NCI-H69 (cell line): ENCODE measurements at regions not wholly inside any gene's neighbourhood (a gene's known extent, or its start where the extent isn't known, plus 50 kb on each side); places are given as distances from the start of the nearest gene placed in this dataset.
A peak's percentile ranks its signal among the peaks of the same experiment; 100 is the strongest.
"Not testable (repeated sequence)": the region's sequence is repeated elsewhere in the genome, so short reads cannot be mapped to it uniquely, and the experiment has no call there.

Experiments
- DNase-seq: peaks from one replicate; lab custom pipeline; 2025; lab: John Stamatoyannopoulos, UW

DNA sequence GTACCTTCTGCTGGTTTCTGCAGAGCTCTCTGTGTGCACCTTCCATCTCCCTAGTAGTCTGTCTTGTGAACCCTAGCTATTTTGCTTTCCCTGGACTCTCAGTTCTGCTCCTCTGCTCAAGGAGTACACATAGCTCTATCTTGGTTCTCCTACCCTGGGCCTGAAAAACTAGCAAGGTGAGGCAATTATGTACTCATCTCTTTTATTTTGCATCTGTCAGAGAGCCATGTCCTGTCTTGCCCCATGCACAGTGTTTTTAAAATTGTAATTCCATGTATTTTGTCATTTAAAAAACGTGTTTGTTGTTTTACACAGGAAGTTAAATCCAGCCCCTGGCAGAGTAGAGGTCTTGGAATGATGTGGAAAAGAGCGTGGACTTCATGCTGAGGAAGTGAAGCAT is 684.9 kb upstream of the CPEB2 start:
- no peak for DNase-seq

DNA sequence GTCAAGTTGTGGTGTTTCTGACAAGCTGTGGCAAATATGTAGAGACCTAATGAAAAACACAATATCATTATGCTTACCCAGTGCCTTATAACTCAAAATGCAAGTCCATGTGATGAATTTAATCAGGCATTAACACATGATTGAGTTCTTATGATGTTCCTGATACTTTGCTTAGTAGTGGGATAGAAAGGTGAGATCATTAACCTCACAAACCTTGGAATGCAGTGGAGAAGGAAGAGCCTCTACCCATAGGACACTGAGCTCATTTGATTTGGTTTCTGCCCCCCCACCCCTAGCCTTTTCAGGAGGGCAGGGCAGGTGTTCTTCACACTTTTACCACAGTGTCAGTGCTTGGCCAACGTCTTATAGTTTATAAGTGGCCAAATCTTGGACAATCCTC is 683.6 kb upstream of the CPEB2 start:
- no peak for DNase-seq

DNA sequence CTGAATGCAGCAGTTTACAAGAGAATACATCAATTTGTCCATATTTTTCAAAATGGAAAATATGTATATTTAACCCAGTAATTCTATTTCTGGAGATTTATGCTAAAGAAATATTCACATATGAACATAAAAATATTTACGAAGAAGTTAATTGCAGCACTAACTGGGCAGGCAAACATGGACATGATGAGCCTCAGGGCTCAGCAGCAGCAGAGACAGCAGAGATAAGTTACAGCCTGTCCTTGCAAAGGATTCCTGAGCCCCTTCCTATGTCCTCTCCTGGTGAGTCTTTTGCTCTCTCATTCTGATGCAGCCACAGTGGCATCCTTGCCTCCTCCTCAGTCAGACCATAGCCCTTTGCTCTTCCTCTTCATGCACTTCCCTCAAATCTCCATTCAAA is 680.6 kb upstream of the CPEB2 start:
- no peak for DNase-seq

DNA sequence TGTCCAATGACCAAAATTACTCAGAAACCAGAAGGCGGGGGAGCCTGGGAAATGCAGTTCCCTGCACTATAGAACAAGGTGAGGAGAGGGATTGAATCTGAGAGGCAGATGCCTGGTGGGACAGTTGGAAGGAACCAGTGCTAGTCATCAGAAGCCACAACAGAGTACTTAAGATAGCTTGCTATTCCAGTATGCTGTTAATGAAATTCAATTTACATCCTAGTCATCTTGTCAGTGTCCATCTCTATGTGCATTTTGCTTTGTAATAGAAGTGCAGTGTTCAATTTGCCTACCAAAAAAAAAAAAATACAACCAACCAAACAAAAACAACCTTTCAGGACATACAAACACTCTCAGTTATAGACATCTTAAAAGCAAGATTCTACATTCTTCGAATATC is 679.1 kb upstream of the CPEB2 start:
- DNase-seq, result no peak

DNA sequence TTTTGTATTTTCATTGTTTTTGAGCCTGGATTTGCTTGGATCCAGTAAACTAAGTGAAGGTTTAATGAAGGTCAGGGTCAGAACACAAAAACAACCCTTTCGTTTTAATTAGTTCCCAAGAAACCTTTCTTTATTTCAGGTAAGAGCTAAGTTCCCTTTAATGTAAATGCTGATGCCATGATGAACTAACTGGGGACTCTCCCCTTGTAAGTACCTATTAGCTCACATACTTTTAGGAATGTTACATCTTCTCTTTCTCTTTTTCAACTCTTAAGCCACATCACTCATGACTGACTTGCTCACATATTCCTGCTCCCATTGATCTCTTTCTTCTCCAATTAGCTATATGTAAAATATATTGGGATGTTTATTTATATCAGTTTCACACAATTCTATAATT is 673.1 kb upstream of the CPEB2 start:
- DNase-seq, result no peak

DNA sequence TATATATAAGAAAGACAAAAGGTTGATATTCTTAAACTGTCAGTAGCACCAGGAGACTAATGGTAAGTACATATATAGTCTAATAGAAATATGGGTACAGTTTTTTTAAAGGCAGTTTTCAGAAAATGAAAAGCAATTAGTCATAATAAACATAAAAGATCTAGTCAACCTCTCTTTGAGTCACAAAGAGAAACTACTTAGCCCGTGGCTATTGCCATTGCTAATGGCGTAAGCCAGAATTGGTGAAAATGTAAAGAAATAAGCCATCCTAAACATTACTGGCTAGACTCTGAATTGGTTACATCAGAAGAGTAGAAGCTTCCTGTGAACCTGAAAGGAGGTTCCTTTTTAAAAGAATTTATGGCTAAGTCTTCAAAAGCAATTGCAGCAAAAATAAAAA is 668.7 kb upstream of the CPEB2 start:
- no peak for DNase-seq

DNA sequence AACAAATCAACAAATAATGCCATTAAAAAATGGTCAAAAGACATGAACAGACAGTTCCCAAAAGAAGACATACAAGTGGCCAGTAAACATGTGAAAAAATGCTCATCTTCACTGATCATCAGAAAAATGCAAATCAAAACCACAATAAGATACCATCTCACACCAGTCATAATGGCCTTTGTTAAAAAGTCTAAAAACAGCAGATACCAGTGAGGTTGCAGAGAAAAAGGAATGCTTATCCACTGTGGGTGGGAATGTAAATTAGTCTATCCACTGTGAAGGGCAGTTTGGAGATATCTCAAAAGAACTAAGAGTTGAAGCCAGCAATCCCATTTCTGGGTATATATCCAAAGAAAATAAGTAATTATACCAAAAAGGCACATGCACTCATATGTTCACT is 668.1 kb upstream of the CPEB2 start:
- no peak for DNase-seq

DNA sequence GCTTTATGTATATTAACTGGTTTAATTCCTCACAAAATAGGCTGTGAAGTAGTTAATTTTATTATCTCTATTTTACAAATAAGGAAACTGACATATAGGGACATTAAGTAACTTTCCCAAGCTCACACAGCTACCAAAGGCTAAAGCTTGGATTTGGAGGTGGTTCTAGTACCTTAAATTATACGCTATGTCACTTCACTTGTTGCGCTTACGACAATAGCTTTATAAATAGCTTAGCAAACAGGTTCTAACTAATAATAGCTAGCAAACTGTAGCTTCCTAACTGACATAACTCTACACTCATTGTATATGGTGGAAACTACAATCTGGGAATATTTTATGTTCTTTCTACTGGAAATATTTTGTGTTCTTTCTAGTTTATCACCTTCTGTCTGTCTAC is 666.4 kb upstream of the CPEB2 start:
- DNase-seq, result no peak

DNA sequence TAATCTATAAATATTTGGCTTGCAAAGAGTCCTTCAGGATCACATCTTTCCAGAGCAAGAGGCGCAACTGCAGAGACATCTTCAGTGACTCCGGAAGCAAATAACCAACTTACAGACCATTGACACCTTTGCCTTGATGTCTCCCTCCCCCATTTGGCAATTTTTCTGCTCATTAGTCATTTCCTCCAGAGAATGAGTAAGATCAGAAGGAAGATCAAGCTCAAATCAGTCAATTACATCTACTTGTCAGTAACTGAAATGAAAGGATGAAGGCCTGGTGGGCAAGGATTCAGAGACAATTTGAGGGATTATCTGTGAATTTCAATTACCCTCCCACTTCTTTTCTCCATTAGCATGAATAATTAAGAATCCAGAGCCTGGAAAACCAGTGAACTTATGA is 665.6 kb upstream of the CPEB2 start:
- no peak for DNase-seq

DNA sequence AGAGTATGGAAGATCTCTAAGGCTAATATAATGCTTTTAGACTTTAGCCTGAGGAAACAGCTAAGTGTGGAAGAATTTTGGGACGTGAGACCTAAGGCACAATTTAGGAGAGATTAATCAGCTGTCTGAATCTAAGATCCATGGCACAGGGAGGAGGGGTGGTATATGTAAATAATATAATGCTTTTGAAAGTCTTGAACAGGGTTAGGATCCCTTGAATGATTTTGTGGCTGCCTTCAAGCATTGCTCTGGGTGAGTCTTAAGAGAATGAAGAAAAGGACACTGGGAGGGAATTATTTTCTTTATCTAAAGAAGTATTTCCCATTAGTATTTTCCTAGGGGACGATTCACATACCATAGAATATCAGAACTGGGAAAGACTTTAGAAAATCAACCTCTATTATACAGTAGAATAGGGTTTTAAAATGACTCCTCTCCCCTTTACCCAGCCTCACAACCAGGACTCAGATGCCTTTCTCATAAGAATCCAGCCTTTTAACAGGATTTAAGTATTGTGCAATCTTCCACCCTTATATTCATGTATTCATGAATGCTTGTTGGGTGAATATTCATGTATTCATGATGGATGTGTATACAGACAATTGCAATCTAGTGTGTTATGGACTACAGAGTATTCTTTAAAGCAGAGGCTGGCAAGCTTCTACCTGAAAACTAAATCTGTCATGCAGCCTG is 664.2 kb upstream of the CPEB2 start:
- DNase-seq, result no peak

DNA sequence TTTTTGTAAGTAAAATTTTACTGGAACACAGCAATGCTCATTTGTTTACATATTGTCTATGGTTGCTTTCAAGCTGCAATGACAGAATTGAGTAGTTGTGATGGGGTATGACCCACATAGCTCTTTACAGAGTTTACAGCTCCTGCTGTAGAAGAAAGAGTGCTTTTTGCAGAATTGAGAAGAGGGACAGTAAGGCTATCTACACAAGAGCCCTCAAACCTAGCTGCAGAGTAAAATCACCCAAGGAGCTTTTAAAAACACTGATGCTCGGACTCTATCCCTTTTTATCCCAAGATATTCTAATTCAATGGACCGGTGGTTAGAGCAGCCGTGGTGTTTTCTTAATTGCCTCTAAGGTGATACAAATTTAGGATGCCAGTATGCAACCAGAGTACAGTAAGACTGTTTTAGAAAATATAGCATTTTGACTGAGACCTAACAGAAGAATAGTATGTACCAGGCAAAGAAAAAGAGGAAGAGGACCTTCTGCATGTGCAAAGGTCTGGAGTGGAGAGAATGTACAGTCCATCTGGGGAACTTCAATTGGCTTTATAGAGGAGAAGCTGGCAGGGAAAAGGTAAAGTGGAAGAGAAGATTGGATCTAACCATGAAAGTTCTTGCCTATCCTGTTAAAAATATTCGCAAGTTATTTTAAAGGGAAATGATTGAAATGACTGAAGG is 663.6 kb upstream of the CPEB2 start:
- DNase-seq, result no peak

DNA sequence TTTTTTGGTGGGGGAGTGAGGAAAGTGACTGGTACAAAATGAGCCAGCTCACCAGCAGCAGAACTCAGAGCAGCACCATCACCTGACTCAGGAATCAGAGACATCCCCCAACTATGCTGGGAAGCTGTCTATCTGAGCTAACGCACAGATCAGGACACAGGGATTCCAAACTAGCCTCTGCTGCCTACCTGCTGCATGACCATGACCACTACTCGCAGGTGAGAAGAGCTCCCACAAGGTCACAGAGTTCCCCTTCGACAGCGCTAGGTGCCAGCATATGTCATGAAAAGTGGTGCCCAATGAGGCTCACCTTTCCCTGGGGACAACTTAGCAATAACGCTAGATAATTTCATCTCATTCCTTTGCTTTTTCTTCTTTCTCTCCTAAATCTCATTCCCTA is 662.6 kb upstream of the CPEB2 start:
- no peak for DNase-seq

DNA sequence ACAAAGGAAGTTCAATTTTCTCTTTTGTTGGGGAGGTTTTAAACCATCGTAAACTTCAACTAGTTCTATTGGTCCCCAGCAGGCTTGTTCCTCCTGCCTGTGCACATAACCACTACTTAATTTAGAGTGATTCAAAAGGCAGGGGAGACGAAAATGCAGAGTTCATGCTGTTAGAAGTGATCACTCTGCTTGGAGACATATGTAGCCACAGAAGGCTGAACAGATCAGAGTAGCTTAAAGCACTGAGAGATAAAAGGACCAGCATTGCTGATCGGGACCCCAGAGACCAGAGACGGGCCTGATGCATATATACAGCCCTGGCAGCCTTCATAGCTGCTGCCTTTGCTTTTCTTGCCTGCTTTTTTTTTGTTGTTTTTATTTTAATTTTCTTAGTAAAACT is 662.0 kb upstream of the CPEB2 start:
- no peak for DNase-seq

DNA sequence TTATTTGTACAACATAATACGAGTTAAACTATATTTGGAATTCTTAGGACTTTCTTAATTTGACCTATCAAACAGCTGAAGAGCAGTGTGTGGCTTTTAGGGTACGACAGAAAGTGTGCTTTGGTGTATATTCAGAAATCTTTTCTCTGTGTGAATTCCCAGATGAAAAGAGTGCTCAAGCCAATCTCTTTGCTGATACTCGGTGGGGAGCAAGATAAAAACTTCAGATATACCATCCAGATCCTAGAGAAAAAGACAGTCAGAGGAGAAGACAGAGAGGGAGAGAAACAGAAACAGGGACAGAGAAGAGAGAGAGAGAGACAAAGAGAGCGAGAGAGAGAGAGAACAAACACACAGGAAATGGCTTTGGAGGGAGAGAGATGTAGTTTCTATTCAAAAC is 658.3 kb upstream of the CPEB2 start:
- DNase-seq, result no peak

DNA sequence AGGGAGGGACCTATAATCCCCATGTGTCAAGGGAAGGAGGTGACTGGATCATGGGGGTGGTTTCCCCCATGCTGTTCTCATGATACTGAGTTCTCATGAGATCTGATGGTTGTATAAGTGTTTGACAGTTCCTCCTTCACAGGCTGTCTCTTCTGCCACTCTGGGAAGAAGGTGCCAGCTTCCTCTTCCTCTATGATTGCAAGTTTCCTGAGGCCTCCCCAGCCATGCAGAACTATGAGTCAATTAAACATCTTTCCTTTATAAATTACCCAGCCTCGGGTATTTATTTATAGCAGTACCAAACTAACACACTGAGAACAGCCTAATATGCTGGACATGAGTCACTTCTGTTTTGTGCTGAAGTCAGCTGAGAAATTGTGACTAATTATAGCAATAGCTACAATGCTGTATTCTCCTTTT is 656.9 kb upstream of the CPEB2 start:
- no peak for DNase-seq

DNA sequence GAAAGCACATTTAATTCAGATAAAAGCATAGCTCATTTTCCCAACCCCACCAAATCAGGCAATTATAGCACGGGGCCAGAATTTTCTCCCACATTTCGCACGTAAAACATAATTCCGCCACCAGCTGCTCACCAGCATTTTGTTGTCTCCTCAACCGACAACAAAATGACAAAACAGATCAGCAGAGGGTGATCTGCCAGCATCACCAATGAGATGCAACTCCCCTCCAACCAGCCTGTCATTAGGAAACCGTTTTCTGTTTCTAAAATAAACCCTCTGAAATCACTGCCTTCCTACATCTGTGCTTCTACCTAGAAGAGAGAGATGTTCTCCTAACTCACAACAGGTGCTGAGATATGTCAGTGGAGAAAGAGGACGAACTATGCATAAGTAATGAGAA is 654.8 kb upstream of the CPEB2 start:
- DNase-seq, result no peak

DNA sequence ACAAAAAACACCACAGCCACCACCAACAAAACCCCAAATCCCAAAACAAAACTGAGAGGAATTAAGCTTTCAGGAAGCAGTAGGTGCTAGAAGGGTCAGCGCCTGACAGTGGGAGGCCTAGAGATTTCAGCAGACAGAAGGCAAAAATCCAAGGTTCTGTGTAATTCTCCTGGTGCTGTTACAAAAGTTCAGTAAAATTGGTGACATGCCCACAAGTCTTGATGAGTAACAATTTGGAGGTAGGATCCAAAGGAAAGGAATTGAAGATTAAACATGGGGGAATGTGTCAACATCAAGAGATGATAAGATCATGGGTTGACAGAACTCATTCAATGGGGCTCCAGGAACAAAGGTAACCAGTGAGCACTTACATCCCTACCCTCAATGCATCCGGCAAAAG is 653.8 kb upstream of the CPEB2 start:
- DNase-seq, result no peak

DNA sequence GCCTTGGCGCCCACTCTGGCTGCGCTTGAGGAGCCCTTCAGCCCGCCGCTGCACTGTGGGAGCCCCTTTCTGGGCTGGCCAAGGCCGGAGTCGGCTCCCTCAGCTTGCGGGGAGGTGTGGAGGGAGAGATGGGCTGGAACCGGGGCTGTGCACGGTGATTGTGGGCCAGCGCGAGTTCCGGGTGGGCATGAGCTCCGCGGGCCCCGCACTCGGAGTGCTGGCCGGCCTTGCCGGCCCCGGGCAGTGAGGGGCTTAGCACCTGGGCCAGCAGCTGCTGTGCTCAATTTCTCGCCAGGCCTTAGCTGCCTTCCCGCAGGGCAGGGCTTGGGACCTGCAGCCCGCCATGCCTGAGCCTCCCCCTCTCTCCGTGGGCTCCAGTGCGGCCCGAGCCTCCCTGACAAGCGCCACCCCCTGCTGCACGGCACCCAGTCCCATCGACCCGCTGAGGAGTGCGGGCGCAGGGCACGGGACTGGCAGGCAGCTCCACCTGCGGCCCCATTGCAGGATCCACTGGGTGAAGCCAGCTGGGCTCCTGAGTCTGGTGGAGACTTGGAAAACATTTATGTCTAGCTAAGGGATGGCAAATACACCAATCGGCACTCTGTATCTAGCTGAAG is 643.6 kb upstream of the CPEB2 start:
- DNase-seq, result not testable (repeated sequence)

DNA sequence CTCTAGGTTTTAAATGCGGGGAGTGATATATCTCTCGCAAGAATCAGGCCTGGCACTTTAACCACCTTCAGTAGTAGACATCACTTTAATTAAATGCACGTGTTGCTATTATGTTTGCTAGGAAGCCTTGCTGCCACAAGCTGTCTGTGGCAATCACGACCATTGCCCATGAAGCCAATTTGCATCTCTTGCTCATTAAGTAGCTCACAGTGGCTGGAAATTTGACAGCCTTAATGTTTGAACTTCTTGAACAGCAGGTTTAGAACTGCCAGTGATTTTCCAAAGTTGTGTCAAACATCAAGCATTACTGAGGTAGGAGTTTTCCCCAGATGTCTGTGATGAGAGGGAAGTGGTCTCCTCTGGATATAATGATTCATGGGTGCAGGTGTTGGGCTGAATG is 642.3 kb upstream of the CPEB2 start:
- DNase-seq, result peak; percentile 12

DNA sequence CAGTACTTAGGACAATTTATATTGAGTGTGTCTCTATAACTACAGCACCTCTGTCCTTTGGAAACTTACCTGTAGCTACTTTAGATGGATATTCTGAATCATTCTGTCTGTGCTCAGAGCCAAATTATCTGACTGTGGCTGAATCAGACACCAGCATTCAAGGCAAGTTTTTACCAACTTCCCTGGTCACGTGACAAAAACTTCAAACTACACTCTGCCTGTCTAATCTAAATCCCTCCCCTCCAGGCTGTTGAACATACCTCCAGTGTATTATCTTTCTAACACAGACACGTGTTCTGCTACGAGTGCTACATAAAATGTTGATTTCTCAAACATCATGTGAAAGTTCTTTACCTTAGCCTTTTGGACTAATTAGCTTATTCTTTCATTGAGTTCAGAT is 641.2 kb upstream of the CPEB2 start:
- DNase-seq, result no peak

DNA sequence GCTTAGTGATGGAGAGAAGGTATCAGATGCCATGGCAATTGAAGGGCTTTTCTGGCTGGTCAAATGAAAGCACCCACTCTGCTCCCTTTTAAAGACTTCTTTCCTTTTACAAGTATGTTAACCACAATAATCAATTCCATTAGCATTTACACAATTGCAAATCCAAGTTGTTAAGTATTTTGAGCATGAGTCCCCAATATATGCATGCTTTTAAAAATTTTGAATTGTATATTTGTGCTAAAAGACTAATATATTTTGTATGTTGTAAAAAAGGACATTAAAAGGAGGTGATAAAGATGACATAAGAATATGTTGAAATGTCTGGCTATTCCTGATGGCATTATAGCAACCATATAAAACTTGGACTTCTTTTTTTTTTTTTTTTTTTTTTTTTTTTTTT is 639.9 kb upstream of the CPEB2 start:
- no peak for DNase-seq

DNA sequence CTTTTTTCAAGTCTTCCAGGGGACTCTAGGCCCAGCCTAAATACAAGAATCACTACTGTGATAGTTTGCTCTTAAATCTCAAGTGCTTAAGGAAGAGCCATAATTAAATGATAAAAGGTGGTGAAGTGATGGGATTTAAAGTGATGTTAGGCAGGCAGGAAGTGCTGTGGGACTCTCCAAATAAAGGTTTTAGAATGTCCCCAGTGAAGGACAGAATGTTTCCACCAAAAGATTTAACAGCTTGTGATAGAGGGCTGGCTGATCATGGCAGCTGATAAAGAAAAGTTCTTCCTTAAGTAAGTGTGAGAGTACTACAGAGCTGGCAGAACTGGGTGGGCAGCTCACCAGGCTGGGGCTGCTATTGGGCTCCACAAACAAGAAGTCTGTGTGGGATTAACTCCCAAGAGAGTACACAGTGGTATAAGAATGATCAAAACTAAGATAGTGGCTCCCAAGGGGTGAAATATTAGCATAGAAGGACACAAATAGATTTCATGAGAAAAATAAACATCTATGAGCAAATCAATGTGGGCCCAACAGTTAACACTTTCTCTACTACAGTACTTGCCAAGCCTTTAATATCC is 637.2 kb upstream of the CPEB2 start:
- DNase-seq, result no peak

DNA sequence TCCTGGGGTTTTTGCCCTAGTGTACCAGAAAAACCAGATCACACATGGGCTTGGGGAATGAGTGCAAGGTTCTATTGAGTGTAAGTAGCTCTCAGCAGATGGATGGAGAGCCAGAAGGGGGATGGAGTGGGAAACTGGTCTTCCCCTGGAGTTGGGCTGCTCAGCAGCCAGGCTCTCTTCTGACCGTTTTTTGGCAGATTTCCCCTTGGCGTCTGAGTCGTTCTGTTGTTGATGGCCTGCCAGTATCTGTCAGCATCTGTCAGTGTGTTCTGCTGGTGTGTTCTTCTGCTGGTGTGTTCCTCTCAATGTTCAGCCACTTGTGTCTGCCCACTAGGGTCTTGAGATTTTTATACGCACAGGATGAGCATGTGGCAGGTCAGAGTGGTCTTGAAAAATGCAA is 633.9 kb upstream of the CPEB2 start:
- no peak for DNase-seq
